Myocyte (in vitro differentiated cells): ENCODE measurements at regions not wholly inside any gene's neighbourhood (a gene's known extent, or its start where the extent isn't known, plus 50 kb on each side); places are given as distances from the start of the nearest gene placed in this dataset.
"Not testable (repeated sequence)": the region's sequence is repeated elsewhere in the genome, so short reads cannot be mapped to it uniquely, and the experiment has no call there.

Experiments
- DNase-seq: peaks from one replicate; pipeline ENCODE4 v3.0.0-alpha.2; 2012; ENCODE audit warnings: low read depth

- no peak for DNase-seq
Measured at GRCh38 chr7:83306502-83306901, 143.8 kb upstream of the PCLO start.

- DNase-seq: no peak
Measured at GRCh38 chr7:83305027-83305426, 142.3 kb upstream of the PCLO start.

- no peak for DNase-seq
Measured at GRCh38 chr7:83301416-83301815, 138.7 kb upstream of the PCLO start.

GRCh38 chr7:83290211-83290610, 127.5 kb upstream of the PCLO start:
- DNase-seq: no peak

GRCh38 chr7:83289419-83289993, 126.8 kb upstream of the PCLO start:
- no peak for DNase-seq

GRCh38 chr7:83280671-83281070, 118.0 kb upstream of the PCLO start:
- DNase-seq: no peak

GRCh38 chr7:83276250-83276649, 113.6 kb upstream of the PCLO start:
- no peak for DNase-seq

GRCh38 chr7:83273699-83274098, 111.0 kb upstream of the PCLO start:
- no peak for DNase-seq

GRCh38 chr7:83271212-83272099, 108.8 kb upstream of the PCLO start:
- DNase-seq: peak; percentile 50

- DNase-seq: no peak
Measured at GRCh38 chr7:83270407-83270806, 107.7 kb upstream of the PCLO start.

- no peak for DNase-seq
Measured at GRCh38 chr7:83267141-83267631, 104.5 kb upstream of the PCLO start.

GRCh38 chr7:83263442-83264034, 100.9 kb upstream of the PCLO start:
- DNase-seq: peak; percentile 5

GRCh38 chr7:83259064-83259463, 96.4 kb upstream of the PCLO start:
- no peak for DNase-seq

GRCh38 chr7:83248000-83248399, 85.3 kb upstream of the PCLO start:
- DNase-seq: no peak

GRCh38 chr7:83219231-83219630, 56.5 kb upstream of the PCLO start:
- not testable (repeated sequence) for DNase-seq

GRCh38 chr7:83212883-83213282, 50.2 kb upstream of the PCLO start:
- DNase-seq: no peak
